ENCODE measurements at regions not wholly inside any gene's neighbourhood (a gene's known extent, or its start where the extent isn't known, plus 50 kb on each side); places are given as distances from the start of the nearest gene placed in this dataset.

DNA sequence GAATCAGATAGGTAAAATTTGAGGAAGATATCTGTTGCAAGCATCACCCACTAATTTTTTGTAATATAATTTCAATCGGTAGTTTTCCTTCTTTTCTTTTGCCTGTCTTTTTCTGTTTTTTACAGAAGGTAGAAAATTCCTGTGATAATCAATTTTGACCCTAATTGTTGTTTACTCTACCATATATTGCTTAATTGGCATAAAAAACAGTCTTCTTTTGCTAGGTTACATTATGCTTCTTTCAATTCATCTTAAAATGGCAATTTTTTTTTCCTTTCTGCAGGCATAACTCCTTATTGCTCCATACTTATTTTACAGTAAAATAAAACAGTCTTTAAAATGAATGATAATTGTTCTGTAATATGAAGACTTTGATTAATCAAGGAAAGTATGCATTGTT, 286.2 kb upstream of the LRP1B start:
- TF ChIP-seq, protein P1, sequence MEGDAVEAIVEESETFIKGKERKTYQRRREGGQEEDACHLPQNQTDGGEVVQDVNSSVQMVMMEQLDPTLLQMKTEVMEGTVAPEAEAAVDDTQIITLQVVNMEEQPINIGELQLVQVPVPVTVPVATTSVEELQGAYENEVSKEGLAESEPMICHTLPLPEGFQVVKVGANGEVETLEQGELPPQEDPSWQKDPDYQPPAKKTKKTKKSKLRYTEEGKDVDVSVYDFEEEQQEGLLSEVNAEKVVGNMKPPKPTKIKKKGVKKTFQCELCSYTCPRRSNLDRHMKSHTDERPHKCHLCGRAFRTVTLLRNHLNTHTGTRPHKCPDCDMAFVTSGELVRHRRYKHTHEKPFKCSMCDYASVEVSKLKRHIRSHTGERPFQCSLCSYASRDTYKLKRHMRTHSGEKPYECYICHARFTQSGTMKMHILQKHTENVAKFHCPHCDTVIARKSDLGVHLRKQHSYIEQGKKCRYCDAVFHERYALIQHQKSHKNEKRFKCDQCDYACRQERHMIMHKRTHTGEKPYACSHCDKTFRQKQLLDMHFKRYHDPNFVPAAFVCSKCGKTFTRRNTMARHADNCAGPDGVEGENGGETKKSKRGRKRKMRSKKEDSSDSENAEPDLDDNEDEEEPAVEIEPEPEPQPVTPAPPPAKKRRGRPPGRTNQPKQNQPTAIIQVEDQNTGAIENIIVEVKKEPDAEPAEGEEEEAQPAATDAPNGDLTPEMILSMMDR (IDR thresholded peaks at IDR 0.05 in 4 of 5, conservative IDR thresholded peaks at IDR 0.05 in 1 of 5): no peak
- TF ChIP-seq POLR2A (IDR thresholded peaks at IDR 0.05): no peak

All from gastrocnemius medialis (tissue), 4 donors.